ENCODE measurements at regions not wholly inside any gene's neighbourhood (a gene's known extent, or its start where the extent isn't known, plus 50 kb on each side); places are given as distances from the start of the nearest gene placed in this dataset.

GRCh38 chr11:80173371-80174136 lies 732.7 kb upstream of the TENM4 start:
- no peak overlapping the region for H4K5ac ChIP-seq (ENCODE audit: insufficient read length, low read depth, low read length)
- no peak overlapping the region for H3K23ac ChIP-seq (ENCODE audit: insufficient read length, low read depth, low read length)
- H3K27me3 Mint-ChIP-seq (ENCODE audit: low read depth), result no peaks in the 10 kb centered on the region
- H4K8ac ChIP-seq (replicated peaks; ENCODE audit: insufficient read length, low read depth, low read length), result no peak overlapping the region
- no peak for DNase-seq
- H2BK12ac ChIP-seq (ENCODE audit: insufficient read length, low read depth, low read length), result no peak overlapping the region
- no peak overlapping the region for H3K9ac ChIP-seq (ENCODE audit: extremely low read depth, insufficient read length, low read length)
- H2BK20ac ChIP-seq (ENCODE audit: low read depth, low read length, poor library complexity, severe bottlenecking), result no peak overlapping the region
- no peaks in the 10 kb centered on the region for H3K23me2 ChIP-seq (ENCODE audit: insufficient read length, low read depth, low read length, poor library complexity, severe bottlenecking)
- H3K4me1 Mint-ChIP-seq, result peaks cover 10 to 11% of the 10 kb centered on the region in 2 experiments
- no peak overlapping the region for H3K27ac ChIP-seq (ENCODE audit: insufficient read length, low read depth, low read length)
- no peaks in the 10 kb centered on the region for H4K20me1 ChIP-seq (ENCODE audit: control insufficient read depth, insufficient read depth, insufficient read length)
- H3K4ac ChIP-seq (ENCODE audit: low read depth, low read length), result no peak overlapping the region
- no peak overlapping the region for H2BK5ac ChIP-seq (ENCODE audit: insufficient read length, low read length)
- no peak overlapping the region for H2AFZ ChIP-seq (ENCODE audit: low read length)
- no peak overlapping the region for H3K14ac ChIP-seq (ENCODE audit: insufficient read depth, low read length)
- no peak overlapping the region for H3K4me2 ChIP-seq (ENCODE audit: insufficient read depth, insufficient read length, low read length)
- H3K4me3 Mint-ChIP-seq, result no peak overlapping the region
- H3K18ac ChIP-seq (ENCODE audit: insufficient read length, low read depth, low read length), result no peak overlapping the region
- no peak overlapping the region for H2BK120ac ChIP-seq (ENCODE audit: low read depth, low read length, poor library complexity, severe bottlenecking)
- no peak overlapping the region for H4K91ac ChIP-seq (ENCODE audit: insufficient read length, low read depth, low read length)
- no peaks in the 10 kb centered on the region for H3K79me2 ChIP-seq (ENCODE audit: insufficient read depth, low read length)
- H3K36me3 Mint-ChIP-seq (ENCODE audit: insufficient read depth in 1 of 3, low read depth in 3 of 3), result peaks cover 0 to 22% (median 3%) of the 10 kb centered on the region in 3 experiments; a peak in 5 of 7 replicates
- no peaks in the 10 kb centered on the region for H3K27me3 ChIP-seq (ENCODE audit: insufficient read depth, low read length)
- no peak overlapping the region for H3K27ac Mint-ChIP-seq
- H3K4me1 ChIP-seq (ENCODE audit: insufficient read depth, low read length), result peaks cover 6% of the 10 kb centered on the region
- WGBS (ENCODE audit: extremely low coverage, insufficient read length, low lambda C conversion rate), result no CpG with 5 or more reads among the region's 3 CpGs
- no peak for TF ChIP-seq CTCF (conservative IDR thresholded peaks at IDR 0.05)
- H3K56ac ChIP-seq (ENCODE audit: insufficient read length, low read depth, low read length), result no peak overlapping the region
- no peaks in the 10 kb centered on the region for H3K79me1 ChIP-seq (ENCODE audit: insufficient read depth, low read depth, low read length, poor library complexity, severe bottlenecking)
- H2BK15ac ChIP-seq (ENCODE audit: low read depth, low read length), result no peak overlapping the region
- no peak overlapping the region for H3T11ph ChIP-seq (ENCODE audit: low read length)
- H3K9me3 Mint-ChIP-seq, result peaks cover 8 to 10% of the 10 kb centered on the region in 2 experiments; a peak in 4 of 5 replicates
- no peaks in the 10 kb centered on the region for H3K9me3 ChIP-seq (ENCODE audit: control insufficient read depth, low read depth, low read length)
- no peak overlapping the region for H2AK5ac ChIP-seq (ENCODE audit: insufficient read length, low read length)

Measured in H9 (cell line).